VCaP (cell line): ENCODE measurements at regions not wholly inside any gene's neighbourhood (a gene's known extent, or its start where the extent isn't known, plus 50 kb on each side); places are given as distances from the start of the nearest gene placed in this dataset.

ENCODE experiments used
- H3K27ac ChIP-seq: fragments of 450-650 bp; 2 replicates; pipeline ENCODE4 v1.5.1; 2017
- TF ChIP-seq, protein P1 (sequence below): fragments of 450-650 bp; conservative IDR thresholded peaks from 2 replicates; pipeline ENCODE4 v1.5.1; 2017; ENCODE audit warnings: mild to moderate bottlenecking, moderate library complexity

DNA sequence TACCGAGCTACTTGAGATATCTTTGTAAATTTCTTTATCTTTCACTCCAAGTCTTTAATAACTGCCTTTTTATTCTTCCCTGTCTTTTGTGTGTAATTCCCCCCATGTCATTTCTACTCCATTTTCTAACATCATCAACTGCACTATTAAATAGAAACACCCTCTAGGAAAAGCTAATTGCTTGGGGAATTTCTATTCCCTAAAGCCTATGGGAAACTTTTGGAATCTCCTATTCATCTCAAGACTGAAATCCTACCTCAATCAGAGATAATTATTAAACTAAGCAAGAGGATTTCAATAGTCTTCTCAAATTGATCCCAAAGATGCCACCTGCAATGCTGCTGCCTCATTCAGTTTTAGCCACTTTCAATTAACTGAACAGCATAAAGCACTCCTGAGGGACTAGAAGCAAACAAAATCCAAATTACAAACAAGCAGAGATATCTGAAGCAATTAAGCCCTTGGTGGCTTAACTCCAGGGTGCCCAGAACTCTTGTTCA lies 598.7 kb downstream of the IGSF11 start:
- TF ChIP-seq, protein P1, sequence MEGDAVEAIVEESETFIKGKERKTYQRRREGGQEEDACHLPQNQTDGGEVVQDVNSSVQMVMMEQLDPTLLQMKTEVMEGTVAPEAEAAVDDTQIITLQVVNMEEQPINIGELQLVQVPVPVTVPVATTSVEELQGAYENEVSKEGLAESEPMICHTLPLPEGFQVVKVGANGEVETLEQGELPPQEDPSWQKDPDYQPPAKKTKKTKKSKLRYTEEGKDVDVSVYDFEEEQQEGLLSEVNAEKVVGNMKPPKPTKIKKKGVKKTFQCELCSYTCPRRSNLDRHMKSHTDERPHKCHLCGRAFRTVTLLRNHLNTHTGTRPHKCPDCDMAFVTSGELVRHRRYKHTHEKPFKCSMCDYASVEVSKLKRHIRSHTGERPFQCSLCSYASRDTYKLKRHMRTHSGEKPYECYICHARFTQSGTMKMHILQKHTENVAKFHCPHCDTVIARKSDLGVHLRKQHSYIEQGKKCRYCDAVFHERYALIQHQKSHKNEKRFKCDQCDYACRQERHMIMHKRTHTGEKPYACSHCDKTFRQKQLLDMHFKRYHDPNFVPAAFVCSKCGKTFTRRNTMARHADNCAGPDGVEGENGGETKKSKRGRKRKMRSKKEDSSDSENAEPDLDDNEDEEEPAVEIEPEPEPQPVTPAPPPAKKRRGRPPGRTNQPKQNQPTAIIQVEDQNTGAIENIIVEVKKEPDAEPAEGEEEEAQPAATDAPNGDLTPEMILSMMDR = no peak

DNA sequence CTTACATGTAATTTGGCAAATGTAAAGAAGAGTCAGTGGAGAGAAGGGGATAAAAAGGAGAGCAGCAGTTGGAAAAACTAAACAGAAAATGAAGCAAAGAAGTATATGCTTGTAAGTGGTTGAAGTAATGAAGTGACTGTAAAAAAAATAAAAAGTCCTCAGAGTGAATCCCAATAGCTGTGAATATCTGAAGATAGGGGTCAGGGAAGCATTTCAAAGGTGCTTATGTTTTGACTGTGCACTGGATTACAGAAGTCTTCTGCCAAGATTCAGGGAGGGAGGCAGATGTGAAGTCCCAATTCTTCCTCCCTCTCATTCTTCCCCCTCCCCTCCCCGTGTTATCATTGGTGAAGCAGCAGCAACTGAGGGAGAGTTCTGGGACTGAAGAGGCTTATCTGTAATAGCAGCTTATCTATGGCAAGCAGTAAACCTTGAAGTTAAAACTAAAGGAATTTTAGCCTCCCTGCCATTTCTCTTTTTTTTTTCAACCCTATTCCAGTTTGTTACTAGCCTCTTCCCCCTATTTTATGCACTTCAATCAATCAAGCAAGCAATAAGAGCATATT lies 597.9 kb downstream of the IGSF11 start:
- TF ChIP-seq, protein P1 = no peak
- no peak overlapping the region for H3K27ac ChIP-seq

More for the DNA sequence above, 598.7 kb downstream of the IGSF11 start:
- H3K27ac ChIP-seq = no peak overlapping the region

DNA sequence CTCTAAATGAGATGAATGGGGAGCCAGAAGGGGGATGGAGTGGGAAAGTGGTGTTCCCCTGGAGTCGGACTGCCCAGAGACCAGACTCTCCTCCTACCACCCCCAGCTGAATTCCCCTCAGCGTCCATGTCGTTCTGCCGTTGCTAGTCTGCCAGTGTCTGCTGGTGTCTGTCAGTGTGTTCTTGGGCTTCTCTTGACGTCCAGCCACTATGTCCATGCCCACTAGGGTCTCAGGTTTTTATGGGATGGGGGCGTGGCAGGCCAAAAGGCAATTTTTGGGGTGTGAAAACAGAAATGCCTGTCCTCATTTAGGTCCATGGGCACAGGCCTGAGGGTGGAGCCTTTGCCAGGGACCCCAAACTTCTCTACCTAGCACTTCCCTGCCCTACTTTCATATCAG lies 589.6 kb downstream of the IGSF11 start:
- TF ChIP-seq, protein P1 = no peak
- no peak overlapping the region for H3K27ac ChIP-seq

DNA sequence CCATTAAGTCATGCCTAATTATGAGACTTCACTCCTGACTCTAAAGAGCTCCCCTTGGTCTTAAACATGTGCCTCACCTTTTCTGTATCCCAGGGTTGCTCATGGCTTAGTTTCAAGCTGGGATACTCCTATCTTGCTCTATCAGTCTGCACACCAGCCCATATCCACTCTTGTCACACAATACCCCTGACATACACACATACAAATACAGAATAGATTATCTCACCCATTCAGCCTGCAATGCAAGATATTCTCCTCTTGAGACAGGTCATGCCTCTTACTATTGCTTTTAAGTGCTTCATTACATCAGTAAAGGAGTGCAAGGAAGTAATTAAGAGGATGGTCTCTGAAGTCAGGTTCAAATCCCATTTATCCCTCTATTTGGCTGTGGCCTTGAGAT lies 587.3 kb downstream of the IGSF11 start:
- TF ChIP-seq, protein P1 = no peak
- H3K27ac ChIP-seq = no peak overlapping the region

DNA sequence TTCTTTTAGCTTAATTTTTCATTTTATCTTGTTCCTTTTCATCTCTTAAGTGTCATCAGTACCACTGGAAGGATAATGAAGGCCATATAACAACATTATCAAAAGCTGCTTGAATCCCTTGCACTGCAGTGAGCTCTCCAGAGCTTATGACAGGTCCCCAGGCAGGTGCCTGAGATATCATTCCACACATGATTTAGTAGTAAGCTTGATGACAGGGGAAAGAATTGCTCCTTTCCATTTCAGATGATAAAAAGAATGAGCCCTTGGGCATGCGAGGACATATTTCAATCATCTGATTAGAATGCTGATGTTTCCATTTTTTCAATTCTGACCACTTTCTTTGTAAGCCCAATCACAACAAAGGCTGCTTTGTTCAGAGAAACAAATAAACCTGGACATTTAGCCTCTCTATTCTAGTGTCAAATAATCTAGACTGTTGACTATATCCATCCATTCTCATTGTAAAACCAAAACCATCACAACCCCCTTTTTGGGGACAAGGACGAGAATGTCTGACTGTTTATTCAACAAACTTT lies 567.8 kb downstream of the IGSF11 start:
- no peak overlapping the region for H3K27ac ChIP-seq
- TF ChIP-seq, protein P1 = no peak

DNA sequence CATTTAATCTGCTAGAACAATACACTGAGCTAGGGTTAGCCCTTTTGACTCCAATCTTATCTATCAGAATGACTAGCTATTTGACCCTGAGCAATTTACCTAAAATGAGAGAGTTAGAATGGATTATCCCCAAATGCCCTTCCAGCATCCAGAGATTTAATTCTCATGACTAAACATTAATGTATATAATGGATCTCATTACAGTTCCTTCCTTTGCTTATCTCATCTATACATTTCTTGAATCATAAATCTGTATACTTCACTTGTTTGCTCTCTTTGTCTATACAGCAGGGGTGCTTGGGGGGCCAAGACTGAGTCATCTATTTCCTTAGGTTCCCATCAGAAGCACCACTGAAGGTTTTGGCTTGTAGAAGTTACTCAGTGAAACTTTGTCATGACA lies 565.8 kb downstream of the IGSF11 start:
- TF ChIP-seq, protein P1 = no peak
- no peak overlapping the region for H3K27ac ChIP-seq

DNA sequence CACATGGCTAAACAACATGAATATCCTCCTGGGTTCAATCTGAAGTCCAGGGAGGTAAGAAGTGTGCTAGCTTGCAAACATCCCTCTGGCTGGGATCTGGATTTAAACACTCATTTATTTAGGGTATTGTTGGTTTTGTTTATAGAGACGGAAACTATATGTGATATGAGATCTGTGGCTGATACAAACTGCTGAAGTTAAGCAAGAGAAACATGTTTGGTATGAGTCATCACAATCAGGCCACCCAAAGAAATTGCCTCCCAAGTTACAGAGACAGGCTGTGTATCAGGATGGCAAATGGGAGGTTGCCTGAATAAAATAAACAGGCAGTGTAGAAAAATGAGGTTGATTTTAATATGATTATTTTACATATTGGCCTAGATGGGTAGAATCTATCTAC lies 562.1 kb downstream of the IGSF11 start:
- H3K27ac ChIP-seq = no peak overlapping the region
- TF ChIP-seq, protein P1 = no peak
